ENCODE measurements at regions not wholly inside any gene's neighbourhood (a gene's known extent, or its start where the extent isn't known, plus 50 kb on each side); places are given as distances from the start of the nearest gene placed in this dataset.

- TF ChIP-seq CTCF (IDR thresholded peaks at IDR 0.05; ENCODE audit: low read length) (no peak), EZH2phosphoT487 (IDR thresholded peaks at IDR 0.05; ENCODE audit: low read length) (no peak), EZH2 (optimal IDR thresholded peaks at IDR 0.05; ENCODE audit: low read depth, low read length) (no peak)
Observed at GRCh38 chr18:70956554-70956953, 667.7 kb downstream of the SOCS6 start.
